Effector memory CD4-positive, alpha-beta T cell (primary cell): ENCODE measurements at regions not wholly inside any gene's neighbourhood (a gene's known extent, or its start where the extent isn't known, plus 50 kb on each side); places are given as distances from the start of the nearest gene placed in this dataset.

ENCODE experiments used
- DNase-seq, 3 donors: peaks; one replicate each; pipeline ENCODE4 v3.0.0-alpha.2; 2020
- H3K27ac ChIP-seq: 2 replicates; pipeline ENCODE4 v1.7.0; 2013; ENCODE audit warnings: mild to moderate bottlenecking, low read length, moderate library complexity; ENCODE audit not compliant: insufficient read depth, poor library complexity, severe bottlenecking
- H3K27me3 ChIP-seq: replicated peaks from 2 replicates; pipeline ENCODE4 v1.7.0; 2013; ENCODE audit warnings: mild to moderate bottlenecking, low read length; ENCODE audit not compliant: insufficient read depth, control insufficient read depth, poor library complexity, severe bottlenecking
- H3K36me3 ChIP-seq: 2 replicates; pipeline ENCODE4 v1.7.0; 2013; ENCODE audit warnings: mild to moderate bottlenecking, low read length, moderate library complexity; ENCODE audit not compliant: control insufficient read depth, insufficient read depth
- H3K4me1 ChIP-seq: 2 replicates; pipeline ENCODE4 v1.7.0; 2013; ENCODE audit warnings: low read length, mild to moderate bottlenecking; ENCODE audit not compliant: control insufficient read depth, insufficient read depth, poor library complexity, severe bottlenecking
- H3K4me3 ChIP-seq: 2 replicates; pipeline ENCODE4 v1.7.0; 2013; ENCODE audit warnings: low read length, low read depth, mild to moderate bottlenecking; ENCODE audit not compliant: insufficient read depth, poor library complexity, severe bottlenecking
- H3K9me3 ChIP-seq: 2 replicates; pipeline ENCODE4 v1.7.0; 2013; ENCODE audit warnings: mild to moderate bottlenecking, low read length, moderate library complexity; ENCODE audit not compliant: control insufficient read depth

DNA sequence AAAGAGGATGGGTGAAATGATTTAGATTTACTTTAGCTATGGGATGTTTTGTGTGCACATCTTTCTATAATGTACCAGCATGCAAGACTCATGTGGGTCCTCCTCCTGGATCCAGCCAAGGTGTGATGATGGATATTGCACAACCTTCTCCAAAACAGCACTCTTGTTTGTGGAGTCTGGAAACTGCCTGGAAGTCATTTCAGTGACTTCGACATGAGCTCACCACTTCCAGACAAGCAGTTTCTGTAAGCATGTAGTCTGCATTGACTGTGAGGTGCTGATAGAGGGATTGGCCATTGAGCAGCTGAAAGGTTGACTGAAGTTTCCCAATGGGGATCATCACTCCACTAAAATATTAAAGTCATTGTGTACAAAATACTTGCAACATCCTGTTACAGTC, 154.0 kb downstream of the TRIB2 start:
- Histone ChIP-seq H3K4me1 (no peaks in the 10 kb centered on the region), H3K36me3 (no peaks in the 10 kb centered on the region), H3K27me3 (no peaks in the 10 kb centered on the region), H3K9me3 (no peaks in the 10 kb centered on the region), H3K4me3 (no peak overlapping the region), H3K27ac (no peak overlapping the region)
- DNase-seq = no peak

DNA sequence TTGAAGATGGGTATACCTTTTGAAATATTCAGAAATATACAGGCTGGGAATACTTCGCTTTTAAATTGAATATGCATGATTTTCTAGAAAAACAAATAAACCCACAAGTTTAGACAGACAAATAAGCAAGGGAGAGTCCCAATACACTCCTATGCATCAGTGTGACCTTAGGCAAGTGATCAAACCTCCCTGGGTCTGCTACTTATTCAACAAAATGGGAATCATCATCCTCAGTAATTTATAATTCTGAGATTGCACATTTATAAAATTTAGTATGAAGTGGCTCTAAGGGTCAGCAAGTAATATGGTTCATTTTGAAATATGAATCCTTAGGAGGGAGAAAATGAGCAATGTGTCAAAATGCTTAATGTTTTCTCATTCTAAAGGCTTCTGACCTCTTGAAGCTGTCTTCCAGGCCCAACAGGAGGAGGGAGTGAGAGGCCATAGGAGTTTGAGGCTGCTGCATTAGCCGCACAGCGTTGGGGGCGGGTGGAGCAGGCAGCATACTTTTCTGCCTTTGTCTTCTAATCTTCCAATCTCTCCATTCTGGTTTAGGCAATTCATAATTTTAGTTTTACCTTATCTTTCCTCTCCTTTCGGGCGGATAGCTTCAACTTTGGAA, 155.1 kb downstream of the TRIB2 start:
- H3K27ac ChIP-seq = no peak overlapping the region
- H3K9me3 ChIP-seq = no peaks in the 10 kb centered on the region
- no peaks in the 10 kb centered on the region for H3K27me3 ChIP-seq
- no peak overlapping the region for H3K4me3 ChIP-seq
- no peak for DNase-seq
- H3K36me3 ChIP-seq = no peaks in the 10 kb centered on the region
- H3K4me1 ChIP-seq = no peaks in the 10 kb centered on the region

DNA sequence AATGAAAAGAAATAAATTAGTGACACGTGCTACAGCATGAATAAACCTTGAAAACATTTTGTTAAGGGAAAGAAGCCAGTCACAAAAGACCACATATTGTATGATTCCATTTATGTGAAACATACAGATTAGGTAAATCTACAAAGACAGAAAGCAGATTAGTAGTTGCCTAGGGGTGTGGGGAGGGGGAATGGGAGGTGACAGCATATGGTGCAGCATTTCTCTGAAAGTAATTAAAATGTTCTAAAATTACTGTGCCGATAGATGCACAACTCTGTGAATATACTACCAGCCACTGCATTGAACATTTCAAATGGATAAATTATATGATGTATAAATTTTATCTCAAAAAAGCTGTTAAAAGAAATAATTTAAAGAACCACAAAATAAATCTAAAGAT, 161.0 kb downstream of the TRIB2 start:
- no peak for DNase-seq
- no peak overlapping the region for H3K4me3 ChIP-seq
- no peaks in the 10 kb centered on the region for H3K9me3 ChIP-seq
- no peaks in the 10 kb centered on the region for H3K4me1 ChIP-seq
- H3K27ac ChIP-seq = no peak overlapping the region
- H3K36me3 ChIP-seq = no peaks in the 10 kb centered on the region
- no peaks in the 10 kb centered on the region for H3K27me3 ChIP-seq

DNA sequence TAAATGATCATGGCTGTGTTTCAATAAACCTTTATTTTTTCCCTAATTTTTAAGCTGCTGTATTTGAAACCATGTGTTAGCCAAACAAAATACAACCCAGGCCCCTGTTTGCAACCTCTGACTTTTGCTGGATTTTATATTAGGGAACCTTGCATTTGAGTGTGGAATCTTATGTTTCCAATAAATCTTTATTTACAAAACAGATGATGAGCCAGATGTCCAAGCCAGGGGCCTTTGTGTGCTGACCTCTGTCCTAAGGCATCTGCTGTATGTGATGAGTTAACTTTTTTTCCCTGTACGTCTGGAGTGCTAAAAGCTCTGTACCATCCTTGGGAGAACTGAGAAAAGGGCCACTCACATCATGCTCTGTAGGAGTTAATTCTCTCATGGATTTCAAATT, 162.9 kb downstream of the TRIB2 start:
- H3K36me3 ChIP-seq = no peaks in the 10 kb centered on the region
- DNase-seq = no peak
- no peak overlapping the region for H3K27ac ChIP-seq
- H3K27me3 ChIP-seq = no peaks in the 10 kb centered on the region
- H3K9me3 ChIP-seq = no peaks in the 10 kb centered on the region
- H3K4me3 ChIP-seq = no peak overlapping the region
- no peaks in the 10 kb centered on the region for H3K4me1 ChIP-seq

DNA sequence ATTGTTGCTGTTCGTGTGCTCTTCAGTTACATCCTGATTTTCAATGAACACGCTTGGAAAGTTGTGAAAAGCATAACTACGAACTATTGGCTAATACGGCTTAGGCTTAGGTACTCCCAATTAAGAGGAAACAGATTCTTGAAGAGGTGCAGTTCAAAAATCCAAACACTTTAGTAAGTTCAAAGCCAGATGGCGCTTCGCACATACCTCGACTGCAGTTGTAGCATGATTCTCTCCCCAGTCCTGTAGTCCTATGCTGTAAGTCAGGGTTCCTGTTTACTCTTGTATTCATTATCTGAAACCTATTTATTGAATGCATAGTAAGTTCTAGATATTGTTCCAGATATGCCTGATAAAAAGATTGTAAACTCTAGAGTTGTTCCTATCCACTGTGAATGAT, 165.2 kb downstream of the TRIB2 start:
- H3K27ac ChIP-seq = no peak overlapping the region
- no peak for DNase-seq

DNA sequence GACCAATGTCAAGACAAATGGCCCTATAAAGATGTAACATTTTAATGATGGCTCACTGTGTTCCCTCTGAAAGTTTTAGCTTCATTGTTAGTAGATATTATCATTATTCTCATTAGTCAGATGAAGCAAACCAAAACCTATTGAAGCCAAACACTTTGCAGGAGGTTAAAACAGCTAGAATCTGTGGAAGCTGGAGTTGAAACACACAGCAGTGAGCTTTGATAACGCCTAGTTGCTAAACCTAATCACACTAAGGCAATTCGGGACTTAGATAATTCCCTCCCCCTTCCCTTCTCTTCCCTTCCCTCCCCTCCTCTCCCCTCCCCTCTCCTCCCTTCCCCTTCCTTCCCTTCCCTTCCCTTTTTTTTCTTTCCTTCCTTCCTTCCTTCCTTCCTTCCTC, 165.7 kb downstream of the TRIB2 start:
- no peak overlapping the region for H3K4me3 ChIP-seq
- no peaks in the 10 kb centered on the region for H3K36me3 ChIP-seq
- H3K4me1 ChIP-seq = no peaks in the 10 kb centered on the region
- H3K27me3 ChIP-seq = no peaks in the 10 kb centered on the region
- no peak overlapping the region for H3K27ac ChIP-seq
- H3K9me3 ChIP-seq = no peaks in the 10 kb centered on the region
- DNase-seq = no peak

More for the DNA sequence above, 165.2 kb downstream of the TRIB2 start:
- Histone ChIP-seq H3K36me3 (no peaks in the 10 kb centered on the region), H3K4me3 (no peak overlapping the region), H3K4me1 (no peaks in the 10 kb centered on the region), H3K9me3 (no peaks in the 10 kb centered on the region), H3K27me3 (no peaks in the 10 kb centered on the region)

DNA sequence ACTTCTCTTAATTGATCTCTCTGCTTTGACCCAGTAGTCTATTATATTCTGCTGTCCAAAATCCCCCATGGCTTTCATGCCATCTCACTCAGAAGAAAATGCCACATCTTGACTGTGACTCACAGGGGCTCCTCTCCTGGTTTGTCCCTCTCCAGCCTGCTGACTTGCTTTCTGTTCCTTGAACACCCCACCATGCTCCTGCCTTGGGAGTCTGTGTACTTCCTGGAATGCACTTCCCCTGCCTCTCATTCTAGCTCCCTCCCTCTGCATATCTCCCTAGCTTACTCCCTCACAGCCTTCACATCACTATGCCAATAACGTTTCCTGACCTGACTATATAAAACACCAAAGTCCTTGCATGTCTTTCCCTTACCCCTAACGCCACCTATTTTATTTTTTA, 167.2 kb downstream of the TRIB2 start:
- Histone ChIP-seq H3K27me3 (no peaks in the 10 kb centered on the region), H3K4me3 (no peak overlapping the region), H3K36me3 (no peaks in the 10 kb centered on the region), H3K4me1 (no peaks in the 10 kb centered on the region), H3K9me3 (no peaks in the 10 kb centered on the region), H3K27ac (no peak overlapping the region)
- DNase-seq = no peak

DNA sequence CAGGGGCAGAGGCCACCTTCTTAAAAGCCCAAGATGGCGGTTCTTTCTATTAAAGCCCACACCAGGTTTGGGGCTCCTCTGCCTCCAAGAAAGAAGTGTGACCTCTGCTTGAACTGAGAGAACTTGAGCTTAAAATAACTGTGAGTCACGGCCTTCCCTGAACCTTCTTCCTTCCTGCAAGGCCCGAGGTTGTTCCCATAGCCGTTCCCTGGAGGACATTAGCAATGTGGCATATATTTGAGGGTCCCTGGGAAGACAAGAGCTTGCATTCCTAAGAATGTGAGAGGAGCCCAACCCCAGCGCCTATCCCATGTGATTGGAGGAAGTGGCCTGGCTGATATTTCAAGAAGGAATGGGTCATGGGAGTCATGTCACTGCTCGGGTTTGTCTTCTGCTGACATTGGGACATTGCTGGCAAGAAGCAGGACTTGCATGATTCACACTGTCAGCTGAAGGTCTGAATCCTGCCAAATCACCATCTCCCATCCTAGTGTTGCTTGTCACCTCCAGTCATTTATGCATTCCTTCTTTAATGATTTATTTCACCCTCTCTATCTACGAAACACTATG, 168.1 kb downstream of the TRIB2 start:
- H3K36me3 ChIP-seq = no peaks in the 10 kb centered on the region
- H3K4me3 ChIP-seq = no peak overlapping the region
- DNase-seq = no peak
- H3K4me1 ChIP-seq = no peaks in the 10 kb centered on the region
- no peaks in the 10 kb centered on the region for H3K27me3 ChIP-seq
- H3K9me3 ChIP-seq = no peaks in the 10 kb centered on the region
- H3K27ac ChIP-seq = no peak overlapping the region

DNA sequence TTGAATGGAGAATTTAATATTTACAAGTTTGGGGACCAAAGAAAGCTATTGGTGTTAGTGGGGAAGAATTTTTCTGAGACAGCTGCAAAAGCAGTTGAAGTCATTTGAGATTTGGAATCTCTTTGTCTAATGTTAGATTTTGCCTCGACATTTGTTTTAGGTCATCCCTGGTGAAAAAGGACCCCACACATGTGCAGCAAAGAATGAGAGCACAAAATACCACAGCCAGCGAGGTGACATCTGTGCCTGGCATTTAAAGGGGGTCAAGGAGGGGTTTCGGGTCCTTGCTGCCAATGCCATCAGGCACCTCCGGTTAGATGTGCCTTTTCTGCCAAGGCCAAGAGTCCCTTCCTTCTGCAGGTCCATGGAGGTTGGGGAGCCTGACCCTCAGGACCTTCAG, 173.3 kb downstream of the TRIB2 start:
- H3K4me3 ChIP-seq = no peak overlapping the region
- no peak overlapping the region for H3K27ac ChIP-seq
- H3K27me3 ChIP-seq = no peaks in the 10 kb centered on the region
- H3K36me3 ChIP-seq = no peaks in the 10 kb centered on the region
- no peaks in the 10 kb centered on the region for H3K9me3 ChIP-seq
- H3K4me1 ChIP-seq = no peaks in the 10 kb centered on the region
- no peak for DNase-seq

DNA sequence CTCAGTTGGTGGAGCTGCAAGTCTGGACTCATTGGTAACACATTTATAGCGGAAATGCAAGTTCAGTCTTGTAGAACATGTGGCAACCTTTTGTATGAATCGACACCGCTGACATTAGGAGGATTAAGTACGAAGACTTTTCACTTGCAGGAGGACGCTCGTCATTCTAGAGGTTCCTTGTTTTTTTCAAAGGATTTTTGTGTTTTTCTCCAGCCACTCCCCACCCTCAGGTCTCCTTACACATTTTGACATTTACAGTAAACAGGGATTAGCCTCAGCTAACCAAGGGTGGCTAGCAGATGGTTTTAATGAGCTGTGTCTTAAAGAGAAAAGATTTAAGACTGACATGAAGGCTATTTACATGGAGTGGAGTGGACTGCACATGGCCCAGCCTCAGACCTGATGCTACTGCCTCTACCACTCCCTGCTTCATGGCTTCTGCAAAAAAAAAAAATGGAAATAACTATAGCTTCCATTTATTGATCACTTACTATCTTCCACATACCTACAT, 173.8 kb downstream of the TRIB2 start:
- no peak for DNase-seq

More for the DNA sequence above, 173.8 kb downstream of the TRIB2 start:
- no peaks in the 10 kb centered on the region for H3K9me3 ChIP-seq
- no peak overlapping the region for H3K4me3 ChIP-seq
- H3K36me3 ChIP-seq = no peaks in the 10 kb centered on the region
- no peaks in the 10 kb centered on the region for H3K27me3 ChIP-seq
- no peaks in the 10 kb centered on the region for H3K4me1 ChIP-seq
- H3K27ac ChIP-seq = no peak overlapping the region
